Breast epithelium (tissue), 3 donors: ENCODE measurements at regions not wholly inside any gene's neighbourhood (a gene's known extent, or its start where the extent isn't known, plus 50 kb on each side); places are given as distances from the start of the nearest gene placed in this dataset.
"Not testable (repeated sequence)": the region's sequence is repeated elsewhere in the genome, so short reads cannot be mapped to it uniquely, and the experiment has no call there.

Experiments
- CTCF ChIP-seq, 3 donors: fragments of 450-650 bp; IDR thresholded peaks; one replicate each; pipeline ENCODE4 v1.5.1; 2016 to 2017; ENCODE audit warnings: antibody characterized with exemption in 3 of 3, mild to moderate bottlenecking in 3 of 3, moderate library complexity in 3 of 3
- POLR2AphosphoS5 ChIP-seq, 3 donors: sonication (generic); formaldehyde crosslinking; IDR thresholded peaks; one replicate each; pipeline ENCODE4 v1.6.1; 2017; ENCODE audit warnings: antibody characterized with exemption in 3 of 3

GRCh38 chr10:64906311-64906710, 1385.1 kb downstream of the REEP3 start:
- not testable (repeated sequence) for TF ChIP-seq POLR2AphosphoS5, CTCF (IDR thresholded peaks at IDR 0.05)
